ENCODE measurements at regions not wholly inside any gene's neighbourhood (a gene's known extent, or its start where the extent isn't known, plus 50 kb on each side); places are given as distances from the start of the nearest gene placed in this dataset.

DNA sequence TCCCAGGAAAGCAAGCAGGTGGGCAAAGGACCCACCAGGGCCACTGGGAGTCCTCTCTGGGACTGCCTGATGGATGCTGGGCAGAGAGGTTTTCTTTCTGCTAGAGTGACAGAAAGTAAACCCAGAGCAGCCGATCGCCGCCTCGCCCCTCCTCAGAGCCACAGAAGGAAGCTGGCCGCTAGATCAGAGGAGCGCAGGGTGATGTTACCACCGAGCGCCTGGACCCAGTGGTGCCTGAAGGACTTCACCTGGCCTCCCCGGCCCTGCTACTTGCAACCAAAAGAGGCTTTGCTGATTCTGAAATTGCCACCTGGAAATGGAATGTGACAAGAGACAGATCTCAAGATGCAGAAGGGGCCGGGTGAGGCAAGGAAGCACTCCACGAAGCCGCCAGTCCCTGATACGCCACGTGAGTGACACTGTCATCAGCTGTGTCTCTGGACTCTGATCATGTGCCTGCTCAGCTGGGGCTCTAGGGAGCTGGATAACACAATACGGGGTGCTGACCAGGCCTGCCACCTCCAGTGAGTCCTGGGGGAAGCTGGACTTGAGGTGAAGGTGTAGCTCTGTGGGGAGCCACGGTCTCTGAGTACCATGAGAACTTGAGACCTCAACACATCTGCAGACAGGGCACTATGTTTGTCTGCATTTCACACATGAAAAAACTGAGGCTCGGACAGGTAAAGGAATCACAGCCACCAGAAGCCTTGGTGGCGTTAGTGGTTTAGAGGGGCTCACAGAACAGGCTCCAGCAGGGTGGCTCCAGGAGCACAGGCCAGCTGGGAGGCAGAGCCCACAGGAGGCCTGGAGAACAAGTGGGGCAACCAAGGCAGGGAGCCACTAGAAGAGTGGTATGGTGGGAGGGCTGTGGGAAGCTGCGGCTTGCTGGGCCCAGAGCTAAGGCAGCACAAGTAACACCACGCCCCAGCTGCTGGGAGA, 137.9 kb upstream of the PRR20G start:
- DNase-seq (ENCODE audit: low read depth), result no peak
- no peak for TF ChIP-seq CTCF (conservative IDR thresholded peaks at IDR 0.05; ENCODE audit: control insufficient read depth, insufficient read depth, low read depth, low read length)
- H3K4me3 ChIP-seq (ENCODE audit: control insufficient read depth, low read depth, low read length), result no peak overlapping the region

GRCh38 chr3:127424766-127425504, 137.1 kb upstream of the PRR20G start:
- no peak for TF ChIP-seq CTCF (conservative IDR thresholded peaks at IDR 0.05; ENCODE audit: control insufficient read depth, insufficient read depth, low read depth, low read length)
- no peak for DNase-seq (ENCODE audit: low read depth)
- no peak overlapping the region for H3K4me3 ChIP-seq (ENCODE audit: control insufficient read depth, low read depth, low read length)

- no peak overlapping the region for H3K4me3 ChIP-seq (ENCODE audit: control insufficient read depth, low read depth, low read length)
- no peak for DNase-seq (ENCODE audit: low read depth)
- TF ChIP-seq CTCF (conservative IDR thresholded peaks at IDR 0.05; ENCODE audit: control insufficient read depth, insufficient read depth, low read depth, low read length), result no peak
These were observed 136.3 kb upstream of the PRR20G start for GRCh38 chr3:127423856-127424765.

GRCh38 chr3:127422663-127423375, 135.0 kb upstream of the PRR20G start:
- no peak overlapping the region for H3K4me3 ChIP-seq (ENCODE audit: control insufficient read depth, low read depth, low read length)
- no peak for TF ChIP-seq CTCF (conservative IDR thresholded peaks at IDR 0.05; ENCODE audit: control insufficient read depth, insufficient read depth, low read depth, low read length)
- no peak for DNase-seq (ENCODE audit: low read depth)

GRCh38 chr3:127421943-127422662, 134.3 kb upstream of the PRR20G start:
- no peak for TF ChIP-seq CTCF (conservative IDR thresholded peaks at IDR 0.05; ENCODE audit: control insufficient read depth, insufficient read depth, low read depth, low read length)
- no peak for DNase-seq (ENCODE audit: low read depth)
- H3K4me3 ChIP-seq (ENCODE audit: control insufficient read depth, low read depth, low read length), result no peak overlapping the region
